ENCODE measurements at regions not wholly inside any gene's neighbourhood (a gene's known extent, or its start where the extent isn't known, plus 50 kb on each side); places are given as distances from the start of the nearest gene placed in this dataset.

DNA sequence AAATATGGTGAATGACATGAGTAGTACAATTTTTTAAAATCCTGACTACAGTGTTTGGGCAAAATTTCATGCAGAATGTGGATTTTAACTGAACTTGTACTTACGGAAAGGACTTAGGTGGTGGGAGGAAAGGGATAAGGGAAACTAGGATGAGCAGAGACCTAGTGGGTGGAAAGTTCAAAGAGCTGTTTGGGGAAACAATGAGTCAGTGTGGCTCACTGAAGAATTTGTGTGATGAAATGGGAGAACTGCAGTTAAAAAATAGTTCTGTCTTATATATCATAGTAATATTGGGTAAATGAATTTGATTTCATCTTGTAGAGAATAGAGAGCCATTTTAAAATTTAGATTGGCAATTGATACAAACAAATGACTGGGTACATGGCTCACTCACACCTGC, 220.1 kb upstream of the CTAGE1 start:
- Mint-ChIP-seq H3K9me3 (peaks cover 0 to 5% (median 1%) of the 10 kb centered on the region in 6 donors), H3K36me3 (no peaks in the 10 kb centered on the region), H3K27me3 (ENCODE audit: low read depth in 3 of 3) (peaks cover 2 to 11% (median 3%) of the 10 kb centered on the region in 3 donors), H3K4me3 (no peak overlapping the region), H3K27ac (no peak overlapping the region), H3K4me1 (no peaks in the 10 kb centered on the region)
- DNase-seq, result no peak

DNA sequence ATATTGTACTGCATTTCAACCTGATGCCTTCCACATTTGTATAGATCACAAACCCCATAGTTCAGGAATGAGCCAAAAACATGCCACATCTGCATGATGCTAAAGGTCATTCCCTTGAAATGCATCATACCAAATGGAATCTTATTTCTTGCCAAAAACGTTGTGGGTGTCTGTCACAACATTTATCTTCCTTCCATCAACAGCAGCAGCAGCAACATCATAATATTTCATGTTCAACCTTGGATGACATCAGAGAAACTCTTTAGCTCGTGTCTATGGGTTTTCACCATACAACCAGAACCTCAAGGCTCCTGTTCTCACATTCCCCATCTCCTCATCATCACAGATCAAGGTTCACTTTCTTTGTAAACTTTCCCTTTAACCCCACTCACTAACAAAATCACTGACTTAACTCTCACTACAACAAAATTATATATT, 221.3 kb upstream of the CTAGE1 start:
- Mint-ChIP-seq H3K9me3 (peaks cover 0 to 5% (median 1%) of the 10 kb centered on the region in 6 donors), H3K4me1 (no peaks in the 10 kb centered on the region), H3K4me3 (no peak overlapping the region), H3K27me3 (ENCODE audit: low read depth in 3 of 3) (peaks cover 2 to 11% (median 2%) of the 10 kb centered on the region in 3 donors), H3K36me3 (no peaks in the 10 kb centered on the region), H3K27ac (no peak overlapping the region)
- no peak for DNase-seq

DNA sequence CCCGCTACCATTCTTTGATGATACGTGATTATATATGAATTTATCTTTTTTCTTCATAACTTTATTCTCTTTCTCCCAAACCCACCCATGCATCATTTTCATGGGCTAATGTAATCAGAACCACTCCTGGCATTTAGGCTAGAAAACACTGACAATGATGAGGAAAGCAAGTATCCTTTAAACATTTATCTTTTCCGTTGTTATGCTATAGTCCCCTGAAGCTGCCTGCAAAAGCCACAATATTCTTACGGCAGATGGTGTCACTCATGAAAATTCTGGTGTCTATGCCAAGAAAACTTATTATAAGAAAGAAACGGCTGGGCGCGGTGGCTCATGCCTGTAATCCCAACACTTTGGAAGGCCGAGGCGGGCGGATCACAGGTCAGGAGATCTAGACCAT, 221.8 kb upstream of the CTAGE1 start:
- Mint-ChIP-seq H3K9me3 (peaks cover 0 to 5% (median 1%) of the 10 kb centered on the region in 6 donors), H3K36me3 (no peaks in the 10 kb centered on the region), H3K4me1 (no peaks in the 10 kb centered on the region), H3K27me3 (ENCODE audit: low read depth in 3 of 3) (peaks cover 1 to 9% (median 2%) of the 10 kb centered on the region in 3 donors), H3K27ac (no peak overlapping the region), H3K4me3 (no peak overlapping the region)
- DNase-seq, result no peak

DNA sequence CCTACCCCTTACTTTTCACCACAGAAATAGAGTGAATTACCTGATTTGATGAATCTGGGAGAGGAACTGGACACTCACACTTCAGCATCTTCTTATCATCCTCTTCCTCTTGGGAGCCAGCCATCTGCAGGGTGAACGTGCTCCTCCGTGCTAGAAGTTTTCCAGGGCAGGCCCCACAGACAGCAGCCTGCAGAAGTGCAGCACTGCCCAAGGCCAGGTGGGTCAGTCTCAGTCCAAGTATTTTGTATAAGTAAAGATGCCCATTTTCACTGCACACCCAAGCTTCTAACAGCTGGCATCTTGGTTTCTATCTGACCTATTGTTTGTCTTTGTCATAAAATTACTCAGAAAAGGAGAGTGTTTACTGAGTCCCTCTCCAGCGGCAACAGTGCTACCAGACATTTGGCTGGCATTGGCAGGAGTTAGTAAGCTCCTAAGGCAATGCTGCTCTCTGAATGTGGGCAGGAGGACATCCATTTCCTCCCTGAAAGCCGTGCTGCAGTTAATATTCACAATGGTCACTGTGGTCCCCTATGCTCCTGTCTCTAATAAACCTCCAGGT, 222.6 kb upstream of the CTAGE1 start:
- Mint-ChIP-seq H3K4me1 (no peaks in the 10 kb centered on the region), H3K27ac (no peak overlapping the region), H3K4me3 (no peak overlapping the region), H3K9me3 (peaks cover 0 to 5% (median 1%) of the 10 kb centered on the region in 6 donors), H3K36me3 (no peaks in the 10 kb centered on the region), H3K27me3 (ENCODE audit: low read depth in 3 of 3) (peaks cover 1 to 12% (median 2%) of the 10 kb centered on the region in 3 donors)
- DNase-seq, result no peak

GRCh38 chr18:22641958-22642357, 224.2 kb upstream of the CTAGE1 start:
- Mint-ChIP-seq H3K9me3 (peaks cover 0 to 1% (median 0%) of the 10 kb centered on the region in 6 donors), H3K36me3 (no peaks in the 10 kb centered on the region), H3K27me3 (ENCODE audit: low read depth in 3 of 3) (peaks cover 1 to 12% (median 2%) of the 10 kb centered on the region in 3 donors), H3K4me3 (no peak overlapping the region), H3K4me1 (no peaks in the 10 kb centered on the region), H3K27ac (no peak overlapping the region)
- DNase-seq, result no peak

DNA sequence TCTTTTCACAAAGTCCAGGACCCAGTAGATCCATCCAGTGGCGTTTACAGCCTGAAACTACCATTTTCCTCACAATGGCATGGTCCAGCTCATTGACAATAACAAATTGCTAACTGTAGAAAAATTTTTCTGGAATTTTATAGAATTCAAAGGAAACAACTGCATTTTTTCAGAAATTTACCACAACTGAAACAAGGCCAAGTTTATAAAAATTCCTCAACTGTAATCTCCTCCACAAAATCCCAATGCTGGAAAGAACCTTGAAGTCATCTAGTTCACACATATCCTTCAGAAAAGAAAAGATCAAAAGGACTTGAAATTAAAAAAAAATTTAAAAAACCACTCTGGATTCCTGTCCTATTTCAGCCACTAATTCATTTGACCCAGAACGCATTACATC, 226.0 kb upstream of the CTAGE1 start:
- no peaks in the 10 kb centered on the region for H3K36me3 Mint-ChIP-seq
- H3K27me3 Mint-ChIP-seq (ENCODE audit: low read depth in 3 of 3), result peaks cover 1 to 7% (median 2%) of the 10 kb centered on the region in 3 donors
- H3K4me1 Mint-ChIP-seq, result no peaks in the 10 kb centered on the region
- no peak for DNase-seq
- H3K4me3 Mint-ChIP-seq, result no peak overlapping the region
- H3K9me3 Mint-ChIP-seq, result peaks cover 0 to 1% (median 0%) of the 10 kb centered on the region in 6 donors
- no peak overlapping the region for H3K27ac Mint-ChIP-seq

- H3K9me3 Mint-ChIP-seq, result peaks cover 6 to 20% (median 8%) of the 10 kb centered on the region in 6 donors
- peaks cover 0 to 3% (median 3%) of the 10 kb centered on the region in 3 donors for H3K36me3 Mint-ChIP-seq
- no peaks in the 10 kb centered on the region for H3K4me1 Mint-ChIP-seq
- no peak overlapping the region for H3K27ac Mint-ChIP-seq
- DNase-seq, result no peak
- H3K27me3 Mint-ChIP-seq (ENCODE audit: low read depth in 3 of 3), result peaks cover 0 to 11% (median 5%) of the 10 kb centered on the region in 3 donors
- H3K4me3 Mint-ChIP-seq, result no peak overlapping the region
Observed at GRCh38 chr18:22650247-22650646, 232.5 kb upstream of the CTAGE1 start.

DNA sequence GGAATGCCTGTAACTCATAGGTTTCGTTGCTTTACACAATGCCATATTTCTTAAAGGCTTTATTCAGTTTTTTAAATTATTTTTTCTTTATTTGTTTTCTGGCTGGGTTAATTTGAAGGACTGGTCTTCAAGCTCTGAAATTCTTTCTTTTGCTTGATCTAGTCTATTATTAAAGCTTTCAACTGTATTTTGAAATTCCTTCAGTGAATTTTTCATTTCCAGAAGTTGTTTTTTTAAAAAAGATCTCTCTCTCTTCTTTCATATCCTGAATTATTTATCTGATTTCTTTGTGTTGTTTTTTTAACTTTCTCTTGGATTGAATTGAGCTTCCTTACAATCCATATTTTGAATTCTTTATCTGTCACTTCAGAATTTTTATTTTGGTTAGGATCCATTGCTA, 239.9 kb upstream of the CTAGE1 start:
- H3K27me3 Mint-ChIP-seq (ENCODE audit: low read depth in 3 of 3), result peaks cover 5 to 21% (median 14%) of the 10 kb centered on the region in 3 donors

DNA sequence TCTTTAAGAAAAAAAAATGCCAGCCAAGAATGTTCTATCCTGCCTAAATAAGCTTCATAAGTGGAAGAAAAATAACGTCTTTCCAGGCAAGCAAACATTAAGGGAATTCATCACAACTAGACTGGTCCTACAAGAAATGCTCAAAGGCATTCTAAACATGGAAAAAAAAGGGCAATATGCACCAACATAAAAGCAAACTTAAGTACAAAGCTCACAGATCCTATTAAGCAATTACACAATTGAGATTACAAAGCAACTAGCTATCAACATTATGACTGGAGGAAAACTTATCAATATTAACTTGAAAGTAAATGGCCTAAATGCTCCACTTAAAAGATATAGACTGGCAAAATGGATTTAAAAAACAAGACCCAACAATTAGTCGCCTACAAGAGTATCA, 240.6 kb upstream of the CTAGE1 start:
- no peak overlapping the region for H3K27ac Mint-ChIP-seq
- H3K4me3 Mint-ChIP-seq, result no peak overlapping the region
- H3K36me3 Mint-ChIP-seq, result peaks cover 2 to 23% (median 7%) of the 10 kb centered on the region in 3 donors
- DNase-seq, result no peak
- H3K27me3 Mint-ChIP-seq (ENCODE audit: low read depth in 3 of 3), result peaks cover 5 to 19% (median 14%) of the 10 kb centered on the region in 3 donors
- H3K4me1 Mint-ChIP-seq, result no peaks in the 10 kb centered on the region
- peaks cover 33 to 66% (median 43%) of the 10 kb centered on the region in 6 donors for H3K9me3 Mint-ChIP-seq

More for the DNA sequence above, 239.9 kb upstream of the CTAGE1 start:
- H3K4me1 Mint-ChIP-seq, result no peaks in the 10 kb centered on the region
- peaks cover 3 to 23% (median 7%) of the 10 kb centered on the region in 3 donors for H3K36me3 Mint-ChIP-seq
- DNase-seq, result no peak
- no peak overlapping the region for H3K4me3 Mint-ChIP-seq
- H3K9me3 Mint-ChIP-seq, result peaks cover 26 to 65% (median 40%) of the 10 kb centered on the region in 6 donors
- no peak overlapping the region for H3K27ac Mint-ChIP-seq

- H3K4me3 Mint-ChIP-seq, result no peak overlapping the region
- peaks cover 0 to 5% (median 0%) of the 10 kb centered on the region in 3 donors for H3K36me3 Mint-ChIP-seq
- H3K9me3 Mint-ChIP-seq, result peaks cover 21 to 34% (median 27%) of the 10 kb centered on the region in 6 donors
- peaks cover 4 to 17% (median 6%) of the 10 kb centered on the region in 3 donors for H3K27me3 Mint-ChIP-seq (ENCODE audit: low read depth in 3 of 3)
- no peaks in the 10 kb centered on the region for H3K4me1 Mint-ChIP-seq
- no peak overlapping the region for H3K27ac Mint-ChIP-seq
- DNase-seq, result no peak
Observed at GRCh38 chr18:22663378-22663777, 245.7 kb upstream of the CTAGE1 start.

- Mint-ChIP-seq H3K4me1 (no peaks in the 10 kb centered on the region), H3K9me3 (peaks cover 18 to 22% (median 20%) of the 10 kb centered on the region in 6 donors), H3K27ac (no peak overlapping the region), H3K27me3 (ENCODE audit: low read depth in 3 of 3) (peaks cover 3 to 15% (median 4%) of the 10 kb centered on the region in 3 donors), H3K4me3 (no peak overlapping the region), H3K36me3 (no peaks in the 10 kb centered on the region)
- DNase-seq, result no peak
Observed at GRCh38 chr18:22666411-22666940, 248.8 kb upstream of the CTAGE1 start.

DNA sequence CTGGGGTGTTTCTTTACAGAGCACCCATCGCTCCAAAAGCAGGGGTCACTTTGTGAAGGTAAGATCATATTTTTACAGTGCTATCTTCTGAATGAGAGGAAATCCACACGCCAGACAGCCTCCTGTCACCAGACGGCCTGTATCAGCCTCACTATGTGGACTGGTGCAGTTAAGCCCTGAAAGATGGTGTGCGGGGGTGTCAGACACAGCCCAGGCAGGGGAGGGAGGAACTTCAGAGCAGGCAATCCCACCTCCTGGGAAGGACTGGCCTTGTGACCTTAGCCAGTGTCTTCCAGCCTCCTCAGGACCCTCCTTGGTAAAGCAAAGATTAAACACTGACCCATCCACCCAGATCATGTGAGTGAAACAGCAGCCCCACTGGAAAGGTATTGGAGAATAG, 249.4 kb upstream of the CTAGE1 start:
- H3K9me3 Mint-ChIP-seq, result peaks cover 17 to 22% (median 20%) of the 10 kb centered on the region in 6 donors
- peaks cover 3 to 15% (median 4%) of the 10 kb centered on the region in 3 donors for H3K27me3 Mint-ChIP-seq (ENCODE audit: low read depth in 3 of 3)
- no peak for DNase-seq
- H3K27ac Mint-ChIP-seq, result no peak overlapping the region
- H3K4me3 Mint-ChIP-seq, result no peak overlapping the region
- H3K4me1 Mint-ChIP-seq, result no peaks in the 10 kb centered on the region
- no peaks in the 10 kb centered on the region for H3K36me3 Mint-ChIP-seq

DNA sequence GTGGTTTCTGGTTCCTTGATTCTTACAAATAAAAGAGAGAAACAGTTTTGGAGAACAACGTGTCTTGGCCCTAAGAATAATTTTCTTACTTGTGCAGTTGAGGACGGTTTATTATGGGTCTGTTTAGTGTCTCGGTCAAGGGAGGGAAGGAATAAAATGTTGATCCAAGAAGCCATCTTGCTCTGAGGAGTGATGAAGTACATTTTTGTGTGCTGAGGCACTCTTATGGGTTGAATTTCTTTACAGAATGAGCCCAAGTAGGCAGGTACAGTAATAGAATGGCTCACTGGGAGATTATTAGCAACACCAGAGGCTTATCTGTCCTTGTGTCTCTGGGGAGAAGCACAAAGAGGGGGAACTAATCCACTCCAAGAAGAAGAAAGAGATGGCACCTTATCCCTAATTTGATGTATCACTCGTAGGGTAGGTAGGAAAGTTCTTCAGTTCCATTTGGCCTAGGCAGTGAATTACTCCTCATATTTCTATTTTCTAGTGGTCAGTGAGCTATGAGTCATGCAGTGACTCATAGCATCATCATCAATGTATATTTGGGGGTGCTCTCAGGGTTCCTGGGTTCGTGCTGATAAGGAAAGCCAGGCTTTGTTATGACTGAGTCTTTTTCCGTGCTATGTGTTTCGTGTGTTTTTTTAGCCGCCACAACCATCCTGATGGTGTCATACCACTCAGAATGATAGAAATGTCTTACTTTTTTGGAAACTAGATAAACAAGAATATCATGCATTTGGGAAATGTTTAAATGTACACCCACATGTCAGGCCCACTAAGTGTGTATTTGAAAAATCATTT, 250.1 kb upstream of the CTAGE1 start:
- Mint-ChIP-seq H3K36me3 (no peaks in the 10 kb centered on the region), H3K27me3 (ENCODE audit: low read depth in 3 of 3) (peaks cover 4 to 15% (median 6%) of the 10 kb centered on the region in 3 donors), H3K4me1 (no peaks in the 10 kb centered on the region), H3K27ac (no peak overlapping the region), H3K4me3 (no peak overlapping the region), H3K9me3 (peaks cover 16 to 19% (median 17%) of the 10 kb centered on the region in 6 donors)
- DNase-seq, result no peak

GRCh38 chr18:22668496-22668895, 250.8 kb upstream of the CTAGE1 start:
- no peak overlapping the region for H3K27ac Mint-ChIP-seq
- no peak for DNase-seq
- peaks cover 4 to 15% (median 6%) of the 10 kb centered on the region in 3 donors for H3K27me3 Mint-ChIP-seq (ENCODE audit: low read depth in 3 of 3)

More at GRCh38 chr18:22668496-22668895, 250.8 kb upstream of the CTAGE1 start:
- Mint-ChIP-seq H3K36me3 (no peaks in the 10 kb centered on the region), H3K4me1 (no peaks in the 10 kb centered on the region), H3K4me3 (no peak overlapping the region), H3K9me3 (peaks cover 9 to 13% (median 11%) of the 10 kb centered on the region in 6 donors)
